Lower leg skin (tissue), 3 donors: ENCODE measurements at regions not wholly inside any gene's neighbourhood (a gene's known extent, or its start where the extent isn't known, plus 50 kb on each side); places are given as distances from the start of the nearest gene placed in this dataset.

Experiments used
- POLR2A ChIP-seq, 2 donors: fragments of 450-650 bp; IDR thresholded peaks; one replicate each; pipeline ENCODE4 v1.6.1; 2016 to 2017; ENCODE audit warnings: antibody characterized with exemption in 2 of 2, mild to moderate bottlenecking in 1 of 2, moderate library complexity in 1 of 2
- TF ChIP-seq, protein P1 (sequence below), 3 donors: fragments of 450-650 bp; IDR thresholded peaks; one replicate each; pipeline ENCODE4 v1.5.1; 2016; ENCODE audit warnings: antibody characterized with exemption in 3 of 3, mild to moderate bottlenecking in 3 of 3, moderate library complexity in 2 of 3

DNA sequence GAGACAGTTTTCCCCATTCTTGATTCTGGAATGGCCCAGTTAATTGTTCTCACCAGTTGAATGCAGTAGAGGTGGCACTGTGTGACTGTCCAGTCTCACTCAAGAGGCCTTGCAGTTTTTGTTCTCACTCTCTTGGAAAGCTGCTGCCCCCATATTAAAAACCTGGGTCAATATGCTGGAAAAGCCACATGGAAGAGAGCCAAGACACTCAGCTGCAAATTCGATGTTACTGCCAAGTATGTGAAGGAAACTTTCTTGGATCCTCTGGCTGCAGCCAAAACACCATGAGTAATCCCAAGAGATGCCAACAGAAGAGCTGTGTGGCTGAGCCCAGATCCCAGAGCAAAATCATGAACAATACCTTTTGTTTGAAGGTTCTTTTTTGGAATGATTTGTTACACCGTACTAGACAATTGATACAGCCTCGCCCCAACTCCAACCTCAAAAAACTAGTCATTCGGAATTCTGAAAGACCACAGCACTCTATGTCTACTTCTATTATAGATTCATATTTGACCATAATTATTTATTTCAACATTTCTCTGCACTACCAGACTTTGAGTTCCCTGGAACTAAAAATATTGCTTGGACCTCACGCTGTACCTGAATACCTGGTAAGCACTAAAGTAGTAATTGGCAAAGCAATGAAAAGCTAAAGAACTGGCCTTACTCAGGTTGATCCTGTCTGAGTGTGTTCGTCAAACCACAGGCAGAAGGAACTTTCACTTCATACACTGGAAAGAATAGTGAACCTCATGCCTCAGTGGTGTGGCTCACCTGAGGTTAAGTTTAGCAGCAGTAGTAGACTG, 378.8 kb downstream of the ETS1 start:
- TF ChIP-seq, protein P1, sequence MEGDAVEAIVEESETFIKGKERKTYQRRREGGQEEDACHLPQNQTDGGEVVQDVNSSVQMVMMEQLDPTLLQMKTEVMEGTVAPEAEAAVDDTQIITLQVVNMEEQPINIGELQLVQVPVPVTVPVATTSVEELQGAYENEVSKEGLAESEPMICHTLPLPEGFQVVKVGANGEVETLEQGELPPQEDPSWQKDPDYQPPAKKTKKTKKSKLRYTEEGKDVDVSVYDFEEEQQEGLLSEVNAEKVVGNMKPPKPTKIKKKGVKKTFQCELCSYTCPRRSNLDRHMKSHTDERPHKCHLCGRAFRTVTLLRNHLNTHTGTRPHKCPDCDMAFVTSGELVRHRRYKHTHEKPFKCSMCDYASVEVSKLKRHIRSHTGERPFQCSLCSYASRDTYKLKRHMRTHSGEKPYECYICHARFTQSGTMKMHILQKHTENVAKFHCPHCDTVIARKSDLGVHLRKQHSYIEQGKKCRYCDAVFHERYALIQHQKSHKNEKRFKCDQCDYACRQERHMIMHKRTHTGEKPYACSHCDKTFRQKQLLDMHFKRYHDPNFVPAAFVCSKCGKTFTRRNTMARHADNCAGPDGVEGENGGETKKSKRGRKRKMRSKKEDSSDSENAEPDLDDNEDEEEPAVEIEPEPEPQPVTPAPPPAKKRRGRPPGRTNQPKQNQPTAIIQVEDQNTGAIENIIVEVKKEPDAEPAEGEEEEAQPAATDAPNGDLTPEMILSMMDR (IDR thresholded peaks at IDR 0.05) = no peak
- no peak for TF ChIP-seq POLR2A (IDR thresholded peaks at IDR 0.05)
